IMR-90 (cell line): ENCODE measurements at regions not wholly inside any gene's neighbourhood (a gene's known extent, or its start where the extent isn't known, plus 50 kb on each side); places are given as distances from the start of the nearest gene placed in this dataset.
A peak's percentile ranks its signal among the peaks of the same experiment; 100 is the strongest.

Source experiments
- ATAC-seq: fragments of 200-7000 bp; cut with Tn5 transposase; 2 replicates; pipeline ENCODE4 v1.9.1; 2020; ENCODE audit warnings: low read depth, mild to moderate bottlenecking, moderate library complexity
- BruUV-seq: library from RNA; stranded (reverse); fragments of 400-500 nt; replicated peaks from 2 replicates; lab custom pipeline; 2021; lab: Mats Ljungman, UMichigan
- CTCF ChIA-PET: fragments of 300-600 bp; formaldehyde crosslinking; extraction: SDS; loops from one replicate; lab custom pipeline; 2021; ENCODE audit warnings: antibody characterized with exemption; lab: Yijun Ruan, JAX
- POLR2A ChIA-PET: fragments of 300-600 bp; sonication (Branson Sonifier 250); formaldehyde crosslinking; loops from one replicate; lab custom pipeline; 2022; ENCODE audit warnings: antibody characterized with exemption; ENCODE audit not compliant: unreplicated experiment; lab: Charles Lee
- DNase-seq: peaks from one replicate; pipeline ENCODE4 v3.0.0; 2013
- H2AFZ ChIP-seq: replicated peaks from 2 replicates; pipeline ENCODE3; 2013; ENCODE audit warnings: low read length, mild to moderate bottlenecking; ENCODE audit not compliant: poor library complexity
- H2AK5ac ChIP-seq: 2 replicates; pipeline ENCODE4 v1.6.1; 2013; ENCODE audit warnings: low read depth, low read length, inconsistent platforms
- H2AK9ac ChIP-seq: replicated peaks from 2 replicates; pipeline ENCODE3; 2013; ENCODE audit warnings: mild to moderate bottlenecking, low read depth, low read length, moderate library complexity; ENCODE audit not compliant: poor library complexity
- H2BK120ac ChIP-seq: 2 replicates; pipeline ENCODE4 v1.6.1; 2013; ENCODE audit warnings: low read depth, low read length, inconsistent platforms
- H2BK15ac ChIP-seq: 3 replicates; pipeline ENCODE4 v1.6.1; 2013; ENCODE audit warnings: low read depth, low read length, inconsistent platforms
- H2BK20ac ChIP-seq: 2 replicates; pipeline ENCODE4 v1.6.1; 2013; ENCODE audit warnings: low read depth, mild to moderate bottlenecking, inconsistent platforms, low read length, moderate library complexity
- H2BK5ac ChIP-seq: 2 replicates; pipeline ENCODE4 v1.6.1; 2013; ENCODE audit warnings: mild to moderate bottlenecking, low read depth, low read length, inconsistent platforms; ENCODE audit not compliant: poor library complexity, severe bottlenecking
- H3K14ac ChIP-seq: replicated peaks from 2 replicates; pipeline ENCODE4 v1.6.1; 2013; ENCODE audit warnings: low read depth, low read length, inconsistent platforms
- H3K18ac ChIP-seq: 2 replicates; pipeline ENCODE4 v1.6.1; 2013; ENCODE audit warnings: low read depth, low read length, control low read depth
- H3K23ac ChIP-seq: 2 replicates; pipeline ENCODE4 v1.6.1; 2013; ENCODE audit warnings: low read depth, low read length, inconsistent platforms
- H3K27ac ChIP-seq: 2 replicates; pipeline ENCODE4 v1.5.1; 2013; ENCODE audit warnings: mild to moderate bottlenecking, control low read depth, low read length; ENCODE audit not compliant: insufficient read depth
- H3K27me3 ChIP-seq: 2 replicates; pipeline ENCODE4 v1.6.1; 2013; ENCODE audit warnings: low read length; ENCODE audit not compliant: control insufficient read depth, insufficient read depth
- H3K36me3 ChIP-seq: 2 replicates; pipeline ENCODE4 v1.6.1; 2013; ENCODE audit warnings: low read length, mixed read lengths; ENCODE audit not compliant: control insufficient read depth, insufficient read depth
- H3K4ac ChIP-seq: 2 replicates; pipeline ENCODE4 v1.6.1; 2013; ENCODE audit warnings: low read depth, low read length, inconsistent platforms
- H3K4me1 ChIP-seq: 2 replicates; pipeline ENCODE4 v1.6.1; 2013; ENCODE audit warnings: low read length, mixed read lengths; ENCODE audit not compliant: control insufficient read depth, insufficient read depth
- H3K4me2 ChIP-seq: 2 replicates; pipeline ENCODE4 v1.6.1; 2013; ENCODE audit warnings: low read depth, mild to moderate bottlenecking, control low read depth, low read length, moderate library complexity
- H3K4me3 ChIP-seq: 2 replicates; pipeline ENCODE4 v1.5.1; 2013; ENCODE audit warnings: low read depth, mild to moderate bottlenecking, control low read depth, low read length, moderate library complexity; ENCODE audit not compliant: insufficient read depth
- H3K56ac ChIP-seq: 2 replicates; pipeline ENCODE4 v1.6.1; 2013; ENCODE audit warnings: low read length, inconsistent platforms; ENCODE audit not compliant: insufficient read depth; ENCODE audit errors: extremely low read depth
- H3K79me1 ChIP-seq, 2 experiments: 2 replicates each; pipeline ENCODE4 v1.6.1; 2013; ENCODE audit warnings: low read length in 2 of 2, inconsistent platforms in 1 of 2, low read depth in 1 of 2
- H3K9ac ChIP-seq: 2 replicates; pipeline ENCODE4 v1.6.1; 2013; ENCODE audit warnings: low read depth, low read length, control low read depth
- H3K9me1 ChIP-seq: 2 replicates; pipeline ENCODE4 v1.6.1; 2013; ENCODE audit warnings: low read length, inconsistent platforms; ENCODE audit not compliant: insufficient read depth
- H3K9me3 ChIP-seq: 2 replicates; pipeline ENCODE4 v1.6.1; 2013; ENCODE audit warnings: low read length; ENCODE audit not compliant: control insufficient read depth, insufficient read depth
- H4K20me1 ChIP-seq: 2 replicates; pipeline ENCODE4 v1.6.1; 2013; ENCODE audit warnings: low read length, inconsistent platforms; ENCODE audit not compliant: insufficient read depth
- H4K5ac ChIP-seq: 2 replicates; pipeline ENCODE4 v1.6.1; 2013; ENCODE audit warnings: mild to moderate bottlenecking, low read depth, low read length, control low read depth
- H4K8ac ChIP-seq, 2 experiments: 2 replicates each; pipeline ENCODE4 v1.6.1; 2013; ENCODE audit warnings: low read depth in 2 of 2, low read length in 2 of 2, control low read depth in 1 of 2, inconsistent platforms in 1 of 2
- H4K91ac ChIP-seq: 2 replicates; pipeline ENCODE4 v1.6.1; 2013; ENCODE audit warnings: low read depth, low read length, inconsistent platforms; ENCODE audit not compliant: insufficient read depth
- BHLHE40 ChIP-seq: fragments of 150-350 bp; IDR thresholded peaks from 2 replicates; pipeline ENCODE4 v1.6.1; 2016; ENCODE audit warnings: mild to moderate bottlenecking, low read depth, low read length
- CEBPB ChIP-seq: IDR thresholded peaks from 2 replicates; pipeline ENCODE4 v1.6.1; 2012; ENCODE audit warnings: low read depth, low read length, improper control_type of control experiment
- CTCF ChIP-seq: conservative IDR thresholded peaks from 2 replicates; pipeline ENCODE4 v1.5.1; 2012; ENCODE audit warnings: mild to moderate bottlenecking, low read depth, low read length, improper control_type of control experiment
- ELK1 ChIP-seq: fragments of 150-350 bp; IDR thresholded peaks from 2 replicates; pipeline ENCODE4 v1.6.1; 2016; ENCODE audit warnings: low read depth, mild to moderate bottlenecking, low read length, moderate library complexity, borderline replicate concordance
- FOS ChIP-seq: fragments of 150-350 bp; IDR thresholded peaks from 2 replicates; pipeline ENCODE4 v1.6.1; 2016; ENCODE audit warnings: low read depth, low read length
- MAFK ChIP-seq: IDR thresholded peaks from 2 replicates; pipeline ENCODE4 v1.6.1; 2012; ENCODE audit warnings: low read depth, low read length, improper control_type of control experiment
- MXI1 ChIP-seq: IDR thresholded peaks from 2 replicates; pipeline ENCODE4 v1.6.1; 2012; ENCODE audit warnings: low read depth, mild to moderate bottlenecking, low read length, moderate library complexity, borderline replicate concordance
- NFE2L2 ChIP-seq: fragments of 150-350 bp; IDR thresholded peaks from 2 replicates; pipeline ENCODE4 v1.6.1; 2016; ENCODE audit warnings: low read depth, mild to moderate bottlenecking, low read length
- RAD21 ChIP-seq: IDR thresholded peaks from 2 replicates; pipeline ENCODE4 v1.6.1; 2012; ENCODE audit warnings: low read length, improper control_type of control experiment
- RCOR1 ChIP-seq: IDR thresholded peaks from 2 replicates; pipeline ENCODE4 v1.6.1; 2012; ENCODE audit warnings: mild to moderate bottlenecking, low read length, improper control_type of control experiment; ENCODE audit not compliant: insufficient replicate concordance
- RFX5 ChIP-seq: IDR thresholded peaks from 2 replicates; pipeline ENCODE4 v1.8.0; 2012; ENCODE audit warnings: low read depth, mild to moderate bottlenecking, low read length, moderate library complexity
- SMC3 ChIP-seq: fragments of 150-350 bp; IDR thresholded peaks from 2 replicates; pipeline ENCODE4 v1.6.1; 2016; ENCODE audit warnings: low read depth, mild to moderate bottlenecking, antibody characterized with exemption, low read length, moderate library complexity
- WGBS, 2 experiments: methylation state at CpG; one replicate each; pipeline versions ENCODE4 v1.1.5 to v1.1.7; 2013; ENCODE audit warnings: missing lambda C conversion rate in 2 of 2; ENCODE audit not compliant: insufficient read length in 1 of 2; ENCODE audit errors: extremely low coverage in 2 of 2; 5-methylcytosine and 5-hydroxymethylcytosine counted together
- dilution Hi-C: fragments of 300-500 bp; cut with HindIII; formaldehyde crosslinking; loops from one replicate; pipeline ENCODE4 v1.14.3; 2018; ENCODE audit warnings: low sequenced_read_pairs; ENCODE audit not compliant: unreplicated experiment
- in situ Hi-C: fragments of 300-500 bp; cut with MboI; formaldehyde crosslinking; loops from 3 replicates; pipeline ENCODE4 v1.14.3; 2019; ENCODE audit warnings: low sequenced_read_pairs, inconsistent platforms, mixed read lengths
- intact Hi-C: fragments of 100-400 bp; cut with micrococcal nuclease; formaldehyde crosslinking; loops from 2 replicates; pipeline ENCODE4 v1.10.0; 2022

GRCh38 chr7:155232911-155233310 is 64.8 kb upstream of the INSIG1 start:
- H2AK5ac ChIP-seq = no peak overlapping the region
- 100% methylated on average over 3 of the region's 12 CpGs; no CpG with 5 or more reads in 1 of the 2 experiments for WGBS, 2 experiments
- H3K36me3 ChIP-seq = no peaks in the 10 kb centered on the region
- no peak overlapping the region for H2BK5ac ChIP-seq
- H3K4me2 ChIP-seq = peak overlapping the region; percentile 46
- no peak overlapping the region for H3K27ac ChIP-seq
- H4K20me1 ChIP-seq = no peaks in the 10 kb centered on the region
- ChIA-PET POLR2A (no interaction called here), CTCF (no interaction called here)
- H3K79me1 ChIP-seq = no peaks in the 10 kb centered on the region
- H3K56ac ChIP-seq = no peak overlapping the region
- DNase-seq (no peak), ATAC-seq (no peak)
- peak overlapping the region; percentile 27; the same call in 1 of the 2 replicates for H3K18ac ChIP-seq
- no peak overlapping the region for H3K4me3 ChIP-seq
- dilution Hi-C loops = no loop called here
- H3K4me1 ChIP-seq = peaks cover 11% of the 10 kb centered on the region
- peak overlapping the region; percentile 44; the same call in 1 of the 2 replicates for H4K91ac ChIP-seq
- peak overlapping the region; percentile 23; the same call in 1 of the 2 replicates for H3K4ac ChIP-seq
- in situ Hi-C loops = no loop called here
- 0 out of 2 replicates have a peak overlapping the region, but pooled peaks have one; percentile 24 for H2BK20ac ChIP-seq
- H3K9me1 ChIP-seq = peaks cover 13% of the 10 kb centered on the region
- H3K9ac ChIP-seq = no peak overlapping the region
- intact Hi-C loops = loop anchor here (1.0 kb wide), 1 partner anchor 64 kb away; the partner anchor contains the start of gene INSIG1
- no peak overlapping the region for H3K23ac ChIP-seq
- H3K14ac ChIP-seq = 0 out of 2 replicates have a peak overlapping the region, but pooled peaks have one; percentile 3
- H3K27me3 ChIP-seq = peaks cover 1% of the 10 kb centered on the region; the same call in 1 of the 2 replicates
- no peak overlapping the region for H2AFZ ChIP-seq
- peak overlapping the region; percentile 22; the same call in 1 of the 2 replicates for H2BK120ac ChIP-seq
- TF ChIP-seq SMC3 (no peak), BHLHE40 (no peak), RAD21 (no peak), FOS (no peak), CEBPB (no peak), MXI1 (no peak), NFE2L2 (no peak), ELK1 (no peak), MAFK (no peak), CTCF (no peak), RCOR1 (no peak), RFX5 (no peak)
- BruUV-seq = no TSS peak
- H4K8ac ChIP-seq = no peak overlapping the region
- H4K5ac ChIP-seq = no peak overlapping the region
- H3K9me3 ChIP-seq = no peaks in the 10 kb centered on the region
- no peak overlapping the region for H2BK15ac ChIP-seq
- no peak overlapping the region for H2AK9ac ChIP-seq
